H1 (cell line): ENCODE measurements at regions not wholly inside any gene's neighbourhood (a gene's known extent, or its start where the extent isn't known, plus 50 kb on each side); places are given as distances from the start of the nearest gene placed in this dataset.

Experiments
- CTCF ChIA-PET: fragments of 300-600 bp; sonication (Branson Sonifier 250); formaldehyde crosslinking; loops from one replicate; lab custom pipeline; 2021; ENCODE audit not compliant: partially characterized antibody; lab: Charles Lee
- POLR2A ChIA-PET: fragments of 300-600 bp; sonication (Branson Sonifier 250); formaldehyde crosslinking; loops from one replicate; lab custom pipeline; 2021; ENCODE audit warnings: inconsistent platforms; ENCODE audit not compliant: partially characterized antibody; lab: Charles Lee
- DNase-seq, 2 experiments: peaks; one replicate each; pipeline versions ENCODE4 v3.0.0 to v3.0.0-alpha.2; 2010 to 2022; ENCODE audit warnings: low spot score in 2 of 2, low read depth in 1 of 2, mixed read lengths in 1 of 2
- FAIRE-seq: peaks from 2 replicates; lab custom pipeline; 2011; peaks lifted over from hg19 to GRCh38; lab: Jason Lieb, UNC
- H2AFZ ChIP-seq: 2 replicates; pipeline ENCODE4 v1.8.1; 2012; ENCODE audit warnings: low read length, inconsistent platforms
- H2AK5ac ChIP-seq: 2 replicates; pipeline ENCODE4 v1.6.1; 2013; ENCODE audit warnings: low read depth, low read length
- H2BK120ac ChIP-seq: replicated peaks from 2 replicates; pipeline ENCODE3; 2013; ENCODE audit warnings: low read depth, low read length, inconsistent platforms
- H2BK12ac ChIP-seq: 2 replicates; pipeline ENCODE4 v1.6.1; 2013; ENCODE audit warnings: low read depth, low read length
- H2BK15ac ChIP-seq: 2 replicates; pipeline ENCODE4 v1.6.1; 2013; ENCODE audit warnings: low read length
- H2BK20ac ChIP-seq: 2 replicates; pipeline ENCODE4 v1.6.1; 2013; ENCODE audit warnings: low read length
- H2BK5ac ChIP-seq: 2 replicates; pipeline ENCODE4 v1.6.1; 2013; ENCODE audit warnings: low read depth, low read length
- H3K14ac ChIP-seq: 2 replicates; pipeline ENCODE4 v1.6.1; 2013; ENCODE audit warnings: inconsistent platforms; ENCODE audit not compliant: insufficient read length
- H3K18ac ChIP-seq: 2 replicates; pipeline ENCODE4 v1.6.1; 2013; ENCODE audit warnings: low read length; ENCODE audit errors: extremely low read depth
- H3K23ac ChIP-seq: 2 replicates; pipeline ENCODE4 v1.6.1; 2013; ENCODE audit warnings: inconsistent platforms; ENCODE audit not compliant: insufficient read length
- H3K23me2 ChIP-seq: 2 replicates; pipeline ENCODE4 v1.6.1; 2013; ENCODE audit warnings: low read depth, low read length
- H3K27ac ChIP-seq: 2 replicates; pipeline ENCODE4 v1.6.1; 2011; ENCODE audit warnings: low read depth, low read length, inconsistent platforms
- H3K27me3 ChIP-seq, 4 experiments: replicated peaks in 1 of 4; 1 replicate in 1 of 4; 2 replicates in 3 of 4; pipeline versions ENCODE4 v1.6.1 to v1.8.1; 2011 to 2013; ENCODE audit warnings: low read length in 3 of 4, mild to moderate bottlenecking in 3 of 4, inconsistent platforms in 2 of 4, mixed read lengths in 2 of 4, moderate library complexity in 1 of 4; ENCODE audit not compliant: control insufficient read depth in 3 of 4, insufficient read depth in 3 of 4; ENCODE audit errors: extremely low read depth in 1 of 4
- H3K36me3 ChIP-seq, 4 experiments: 2 replicates each; pipeline versions ENCODE4 v1.6.1 to v1.8.1; 2011 to 2013; ENCODE audit warnings: mild to moderate bottlenecking in 4 of 4, low read length in 3 of 4, moderate library complexity in 2 of 4, control low read depth in 1 of 4, inconsistent platforms in 1 of 4; ENCODE audit not compliant: insufficient read depth in 4 of 4, control insufficient read depth in 2 of 4
- H3K4ac ChIP-seq: replicated peaks from 2 replicates; pipeline ENCODE3; 2013; ENCODE audit warnings: low read length, low read depth, mixed read lengths, inconsistent platforms; ENCODE audit not compliant: insufficient read length
- H3K4me1 ChIP-seq, 4 experiments: replicated peaks in 1 of 4; 1 replicate in 1 of 4; 2 replicates in 3 of 4; pipeline versions ENCODE4 v1.6.1 to v1.8.1; 2011 to 2013; ENCODE audit warnings: low read length in 3 of 4, inconsistent platforms in 2 of 4, mixed read lengths in 1 of 4; ENCODE audit not compliant: insufficient read depth in 4 of 4, control insufficient read depth in 3 of 4
- H3K4me2 ChIP-seq, 2 experiments: 2 replicates each; pipeline versions ENCODE4 v1.6.1 to v1.8.1; 2011 to 2013; ENCODE audit warnings: low read depth in 2 of 2, low read length in 2 of 2, control low read depth in 1 of 2, inconsistent platforms in 1 of 2, mild to moderate bottlenecking in 1 of 2; ENCODE audit not compliant: insufficient read depth in 1 of 2
- H3K4me3 ChIP-seq, 4 experiments: fragments of 200-600, 300-600 bp in 1 of 4; sonication (generic), shearing (Covaris generic), sonication (Bioruptor Twin) in 1 of 4; 2 replicates each; pipeline versions ENCODE4 v1.5.1 to v1.8.1; 2011 to 2016; ENCODE audit warnings: low read length in 4 of 4, low read depth in 3 of 4, control low read depth in 2 of 4, inconsistent platforms in 2 of 4, mild to moderate bottlenecking in 2 of 4, mixed read lengths in 1 of 4, moderate library complexity in 1 of 4; ENCODE audit not compliant: insufficient read depth in 2 of 4; ENCODE audit errors: extremely low read depth in 1 of 4
- H3K56ac ChIP-seq: replicated peaks from 2 replicates; pipeline ENCODE3; 2013; ENCODE audit warnings: low read depth, mild to moderate bottlenecking, mixed read lengths, low read length, inconsistent platforms; ENCODE audit not compliant: insufficient read length
- H3K79me1 ChIP-seq: 2 replicates; pipeline ENCODE4 v1.6.1; 2013; ENCODE audit warnings: low read depth, low read length, control low read depth
- H3K79me2 ChIP-seq, 2 experiments: 2 replicates each; pipeline versions ENCODE4 v1.6.1 to v1.8.1; 2012 to 2013; ENCODE audit warnings: low read length in 2 of 2, mild to moderate bottlenecking in 2 of 2, inconsistent platforms in 1 of 2; ENCODE audit not compliant: insufficient read depth in 2 of 2, control insufficient read depth in 1 of 2
- H3K9ac ChIP-seq, 4 experiments: replicated peaks in 1 of 4; 1 replicate in 1 of 4; 2 replicates in 3 of 4; pipeline versions ENCODE4 v1.6.1 to v1.8.1; 2011 to 2013; ENCODE audit warnings: low read depth in 3 of 4, low read length in 3 of 4, control low read depth in 2 of 4, mild to moderate bottlenecking in 2 of 4, moderate library complexity in 2 of 4, inconsistent platforms in 1 of 4; ENCODE audit errors: extremely low read depth in 1 of 4
- H3K9me3 ChIP-seq, 2 experiments: 2 replicates each; pipeline versions ENCODE4 v1.6.1 to v1.8.1; 2012 to 2013; ENCODE audit warnings: mild to moderate bottlenecking in 2 of 2, moderate library complexity in 2 of 2, control low read depth in 1 of 2, inconsistent platforms in 1 of 2, low read depth in 1 of 2, low read length in 1 of 2, mixed read lengths in 1 of 2; ENCODE audit not compliant: insufficient read depth in 2 of 2
- H4K20me1 ChIP-seq, 2 experiments: replicated peaks in 1 of 2; 2 replicates each; pipeline versions ENCODE3 to v1.8.1; 2011 to 2013; ENCODE audit warnings: inconsistent platforms in 2 of 2, low read length in 2 of 2, mild to moderate bottlenecking in 1 of 2; ENCODE audit not compliant: insufficient read depth in 2 of 2, control insufficient read depth in 1 of 2
- H4K5ac ChIP-seq: 2 replicates; pipeline ENCODE4 v1.6.1; 2013; ENCODE audit warnings: low read length, low read depth, mixed read lengths, inconsistent platforms; ENCODE audit not compliant: insufficient read length
- H4K8ac ChIP-seq: 2 replicates; pipeline ENCODE4 v1.8.0; 2013; ENCODE audit warnings: mild to moderate bottlenecking, moderate library complexity, low read length, inconsistent platforms; ENCODE audit not compliant: insufficient read depth; ENCODE audit errors: extremely low read depth
- H4K91ac ChIP-seq: replicated peaks from 2 replicates; pipeline ENCODE3; 2013; ENCODE audit warnings: low read length, mixed read lengths, inconsistent platforms; ENCODE audit not compliant: insufficient read length
- GABPA ChIP-seq: IDR thresholded peaks from 2 replicates; pipeline ENCODE4 v1.6.1; 2011; ENCODE audit warnings: mild to moderate bottlenecking, low read length, moderate library complexity, borderline replicate concordance; ENCODE audit not compliant: insufficient read depth
- KDM1A ChIP-seq: fragments of 200-600, 300-600 bp; sonication (generic); IDR thresholded peaks from 2 replicates; pipeline ENCODE4 v1.7.1; 2016; ENCODE audit warnings: mild to moderate bottlenecking, low read length, borderline replicate concordance
- WGBS, 2 experiments: shearing (Covaris generic) in 1 of 2; methylation state at CpG; one replicate each; pipeline versions ENCODE4 v1.1.6 to v1.1.7; 2013 to 2015; ENCODE audit warnings: low lambda C conversion rate in 2 of 2, mixed read lengths in 2 of 2, inconsistent platforms in 1 of 2, low coverage in 1 of 2, missing lambda C conversion rate in 1 of 2; ENCODE audit not compliant: insufficient replicate concordance in 2 of 2, insufficient coverage in 1 of 2, insufficient read length in 1 of 2; ENCODE audit errors: extremely low coverage in 1 of 2, missing lambda C conversion rate in 1 of 2; 5-methylcytosine and 5-hydroxymethylcytosine counted together

DNA sequence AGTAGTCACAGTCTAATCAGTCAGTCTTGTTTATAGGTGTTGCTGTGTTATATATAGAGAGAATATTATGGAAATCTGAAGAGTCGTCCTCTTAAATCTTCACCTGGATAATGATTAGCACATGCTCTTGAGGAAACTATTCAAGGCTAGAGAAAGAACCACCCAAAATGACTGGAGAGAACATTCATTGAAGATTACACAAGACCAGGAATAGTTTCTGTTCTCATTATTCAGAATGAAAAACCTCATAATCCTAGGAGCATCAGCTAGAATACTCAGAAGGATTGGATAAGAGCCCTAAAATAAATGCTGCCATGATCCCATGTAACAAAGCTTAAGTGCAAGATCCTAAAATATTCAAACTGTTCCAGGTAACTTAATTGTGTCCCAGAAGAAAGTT is 278.2 kb upstream of the PREP start:
- Histone ChIP-seq H3K56ac (no peak overlapping the region), H4K20me1 (no peaks in the 10 kb centered on the region), H3K79me1 (no peaks in the 10 kb centered on the region), H2AFZ (0 out of 2 replicates have a peak overlapping the region, but pooled peaks have one; percentile 85), H3K36me3 (no peaks in the 10 kb centered on the region), H2BK5ac (no peak overlapping the region), H4K91ac (no peak overlapping the region), H2BK20ac (no peak overlapping the region), H2AK5ac (no peak overlapping the region), H2BK12ac (no peak overlapping the region), H3K4me2 (no peak overlapping the region), H2BK15ac (no peak overlapping the region), H3K18ac (no peak overlapping the region), H3K9ac (no peak overlapping the region), H3K4ac (no peak overlapping the region), H3K27me3 (no peaks in the 10 kb centered on the region), H2BK120ac (no peak overlapping the region), H4K8ac (no peak overlapping the region), H3K9me3 (peaks cover 0 to 3% of the 10 kb centered on the region in 2 experiments; a peak in 2 of 4 replicates), H3K4me3 (no peak overlapping the region), H3K14ac (no peak overlapping the region), H3K27ac (no peak overlapping the region), H3K4me1 (no peaks in the 10 kb centered on the region), H4K5ac (no peak overlapping the region), H3K23me2 (no peaks in the 10 kb centered on the region), H3K23ac (no peak overlapping the region), H3K79me2 (no peaks in the 10 kb centered on the region)
- DNase-seq (no peak), FAIRE-seq (no peak)
- CTCF ChIA-PET: interaction anchor here (0.8 kb wide), 1 partner anchor 194 kb away, joined by 3 read pairs; no protein-coding TSS in a partner anchor
- 100% methylated on average over 1 of the region's 1 CpG; no CpG with 5 or more reads in 1 of the 2 experiments for WGBS, 2 experiments
- POLR2A ChIA-PET: no interaction called here
- TF ChIP-seq GABPA (no peak), KDM1A (no peak)
